SK-N-SH treated with all-trans-retinoic acid at 6 μM for 48 hours (cell line): ENCODE measurements at regions not wholly inside any gene's neighbourhood (a gene's known extent, or its start where the extent isn't known, plus 50 kb on each side); places are given as distances from the start of the nearest gene placed in this dataset.

Experiments used
- ATAC-seq: fragments of 200-7000 bp; cut with Tn5 transposase; 3 replicates; pipeline ENCODE4 v1.9.1; 2020; ENCODE audit warnings: mild to moderate bottlenecking, moderate library complexity
- ARNTL ChIP-seq: fragments of 450-650 bp; formaldehyde crosslinking; IDR thresholded peaks from 2 replicates; pipeline ENCODE4 v1.5.0; 2020; ENCODE audit warnings: low read depth, mild to moderate bottlenecking, moderate library complexity, borderline replicate concordance
- BACH2 ChIP-seq: fragments of 250-450 bp; sonication (Bioruptor Pico); IDR thresholded peaks from 2 replicates; pipeline ENCODE4 v1.9.0; 2021; ENCODE audit warnings: mild to moderate bottlenecking, borderline replicate concordance
- CSDC2 ChIP-seq: fragments of 250-450 bp; sonication (Bioruptor Pico); IDR thresholded peaks from 2 replicates; pipeline ENCODE4 v1.5.0; 2020; ENCODE audit warnings: mild to moderate bottlenecking, moderate library complexity
- ISL1 ChIP-seq: fragments of 250-450 bp; sonication (Bioruptor Pico); IDR thresholded peaks from 2 replicates; pipeline ENCODE4 v2.1.2; 2022; ENCODE audit warnings: mild to moderate bottlenecking, moderate library complexity
- OSR1 ChIP-seq: fragments of 250-450 bp; sonication (Bioruptor Pico); IDR thresholded peaks from 2 replicates; pipeline ENCODE4 v1.8.0; 2022; ENCODE audit warnings: moderate library complexity, mild to moderate bottlenecking, inconsistent platforms
- RARB ChIP-seq: fragments of 250-450 bp; sonication (Bioruptor Pico); IDR thresholded peaks from 2 replicates; pipeline ENCODE4 v1.8.0; 2021; ENCODE audit warnings: mild to moderate bottlenecking, moderate library complexity
- SNAI2 ChIP-seq: fragments of 250-450 bp; sonication (Bioruptor Pico); IDR thresholded peaks from 2 replicates; pipeline ENCODE4 v1.5.0; 2020; ENCODE audit warnings: mild to moderate bottlenecking, moderate library complexity
- TCF4 ChIP-seq: fragments of 250-450 bp; sonication (Bioruptor Pico); IDR thresholded peaks from 2 replicates; pipeline ENCODE4 v1.8.0; 2021; ENCODE audit warnings: mild to moderate bottlenecking, moderate library complexity, borderline replicate concordance
- TOX ChIP-seq: fragments of 250-450 bp; sonication (Bioruptor Pico); IDR thresholded peaks from 2 replicates; pipeline ENCODE4 v1.8.0; 2021; ENCODE audit warnings: mild to moderate bottlenecking, moderate library complexity, borderline replicate concordance
- ZFP3 ChIP-seq: fragments of 250-450 bp; sonication (Bioruptor Pico); IDR thresholded peaks from 2 replicates; pipeline ENCODE4 v1.5.0; 2020; ENCODE audit warnings: mild to moderate bottlenecking, moderate library complexity
- ZNF565 ChIP-seq: fragments of 450-650 bp; formaldehyde crosslinking; conservative IDR thresholded peaks from 2 replicates; pipeline ENCODE4 v1.5.0; 2020; ENCODE audit warnings: low read depth, mild to moderate bottlenecking, moderate library complexity
- ZNF8 ChIP-seq: fragments of 450-650 bp; formaldehyde crosslinking; IDR thresholded peaks from 2 replicates; pipeline ENCODE4 v1.5.0; 2020; ENCODE audit warnings: mild to moderate bottlenecking, moderate library complexity
- TF ChIP-seq, protein P1 (sequence below): fragments of 250-450 bp; sonication (Bioruptor Pico); IDR thresholded peaks from 2 replicates; pipeline ENCODE4 v1.8.0; 2020; ENCODE audit warnings: mild to moderate bottlenecking, moderate library complexity, borderline replicate concordance
- TF ChIP-seq, protein P2 (sequence below): fragments of 250-450 bp; sonication (Bioruptor Pico); IDR thresholded peaks from 2 replicates; pipeline ENCODE4 v1.5.1; 2020; ENCODE audit warnings: low read depth, mild to moderate bottlenecking, moderate library complexity
- TF ChIP-seq, protein P3 (sequence below): fragments of 250-450 bp; sonication (Bioruptor Pico); IDR thresholded peaks from 2 replicates; pipeline ENCODE4 v1.5.1; 2021; ENCODE audit warnings: mild to moderate bottlenecking, moderate library complexity
- TF ChIP-seq, protein P4 (sequence below): fragments of 250-450 bp; sonication (Bioruptor Pico); IDR thresholded peaks from 2 replicates; pipeline ENCODE4 v1.8.0; 2021; ENCODE audit warnings: low read depth, mild to moderate bottlenecking, moderate library complexity, borderline replicate concordance

DNA sequence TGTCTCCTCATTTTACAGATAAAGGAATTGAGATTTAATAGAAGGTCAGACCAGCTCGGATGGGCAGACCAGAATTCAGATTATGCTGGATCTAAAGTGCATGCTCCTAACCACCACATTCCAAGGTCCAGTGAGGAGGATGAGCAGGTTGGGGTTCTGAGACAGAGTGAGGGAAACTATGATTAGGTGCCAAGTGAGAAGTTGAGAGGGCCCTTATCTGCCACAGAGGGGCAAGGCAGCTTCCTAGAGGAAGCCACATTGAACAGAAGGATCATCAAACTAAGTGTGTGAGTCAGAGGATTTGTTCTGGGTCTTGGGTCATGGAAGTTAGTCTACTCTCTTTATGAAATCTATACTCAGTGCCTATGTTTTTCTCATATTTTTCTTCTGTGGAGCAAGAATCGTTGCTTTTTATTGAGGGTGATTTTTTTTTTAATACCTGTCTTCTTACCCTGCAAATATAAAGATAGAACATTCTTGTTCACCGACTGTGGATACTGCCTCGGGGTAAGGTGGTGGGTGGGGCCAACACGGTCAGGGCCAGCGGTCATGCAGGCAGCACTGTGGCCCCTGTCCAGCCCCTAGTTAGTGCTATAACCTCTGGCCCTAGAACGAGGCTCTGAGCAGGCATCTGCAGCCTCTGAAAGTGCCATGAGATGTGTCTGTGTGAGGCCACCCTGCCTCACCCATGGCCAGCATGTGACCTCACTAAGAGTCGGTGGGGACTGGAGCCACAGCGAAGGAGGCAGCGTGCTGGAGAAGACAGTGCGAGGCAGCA, 55.6 kb upstream of the PTHLH start (continued):
- TF ChIP-seq, protein P1, sequence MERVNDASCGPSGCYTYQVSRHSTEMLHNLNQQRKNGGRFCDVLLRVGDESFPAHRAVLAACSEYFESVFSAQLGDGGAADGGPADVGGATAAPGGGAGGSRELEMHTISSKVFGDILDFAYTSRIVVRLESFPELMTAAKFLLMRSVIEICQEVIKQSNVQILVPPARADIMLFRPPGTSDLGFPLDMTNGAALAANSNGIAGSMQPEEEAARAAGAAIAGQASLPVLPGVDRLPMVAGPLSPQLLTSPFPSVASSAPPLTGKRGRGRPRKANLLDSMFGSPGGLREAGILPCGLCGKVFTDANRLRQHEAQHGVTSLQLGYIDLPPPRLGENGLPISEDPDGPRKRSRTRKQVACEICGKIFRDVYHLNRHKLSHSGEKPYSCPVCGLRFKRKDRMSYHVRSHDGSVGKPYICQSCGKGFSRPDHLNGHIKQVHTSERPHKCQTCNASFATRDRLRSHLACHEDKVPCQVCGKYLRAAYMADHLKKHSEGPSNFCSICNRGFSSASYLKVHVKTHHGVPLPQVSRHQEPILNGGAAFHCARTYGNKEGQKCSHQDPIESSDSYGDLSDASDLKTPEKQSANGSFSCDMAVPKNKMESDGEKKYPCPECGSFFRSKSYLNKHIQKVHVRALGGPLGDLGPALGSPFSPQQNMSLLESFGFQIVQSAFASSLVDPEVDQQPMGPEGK, result no peak
- TF ChIP-seq TOX (CRISPR knock-in tag), result no peak

DNA sequence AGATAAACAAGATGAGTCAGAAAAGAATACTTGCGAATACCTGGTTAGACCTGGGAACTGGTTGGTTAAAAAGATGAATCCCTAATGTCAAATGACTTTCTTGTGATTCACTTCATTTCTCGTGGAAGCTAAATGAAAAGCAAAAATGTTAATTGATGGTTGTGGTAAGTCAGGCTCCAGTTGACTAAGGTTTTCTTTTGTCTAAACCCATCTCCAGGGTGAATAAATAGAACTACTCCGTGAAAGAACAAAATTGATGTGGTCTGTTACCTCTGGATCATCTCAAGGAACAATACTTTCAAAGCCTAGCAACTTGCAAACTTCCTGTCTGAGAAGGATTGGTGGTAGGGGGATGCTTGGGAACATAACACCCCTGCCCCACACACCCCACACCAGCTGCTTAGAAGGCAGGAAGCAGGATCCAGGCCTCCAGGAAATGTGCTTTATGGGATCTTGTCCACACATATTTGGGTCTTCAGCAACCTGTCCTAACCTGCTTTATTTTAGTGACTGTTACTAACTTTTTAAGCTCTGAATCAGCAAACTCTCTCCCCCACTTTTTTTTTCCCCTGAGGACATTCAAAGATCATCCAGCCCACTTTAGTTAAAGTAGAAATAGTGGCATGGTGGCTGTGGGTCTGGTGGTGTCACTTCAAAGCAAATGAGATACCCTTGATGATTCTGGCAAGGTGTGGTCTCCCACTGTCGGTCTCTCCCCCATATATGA, 60.4 kb upstream of the PTHLH start:
- TF ChIP-seq, protein P2, sequence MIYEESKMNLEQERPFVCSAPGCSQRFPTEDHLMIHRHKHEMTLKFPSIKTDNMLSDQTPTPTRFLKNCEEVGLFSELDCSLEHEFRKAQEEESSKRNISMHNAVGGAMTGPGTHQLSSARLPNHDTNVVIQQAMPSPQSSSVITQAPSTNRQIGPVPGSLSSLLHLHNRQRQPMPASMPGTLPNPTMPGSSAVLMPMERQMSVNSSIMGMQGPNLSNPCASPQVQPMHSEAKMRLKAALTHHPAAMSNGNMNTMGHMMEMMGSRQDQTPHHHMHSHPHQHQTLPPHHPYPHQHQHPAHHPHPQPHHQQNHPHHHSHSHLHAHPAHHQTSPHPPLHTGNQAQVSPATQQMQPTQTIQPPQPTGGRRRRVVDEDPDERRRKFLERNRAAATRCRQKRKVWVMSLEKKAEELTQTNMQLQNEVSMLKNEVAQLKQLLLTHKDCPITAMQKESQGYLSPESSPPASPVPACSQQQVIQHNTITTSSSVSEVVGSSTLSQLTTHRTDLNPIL, result no peak
- TF ChIP-seq ISL1 (CRISPR knock-in tag), result peak; percentile 66
- ATAC-seq, result peak; percentile 73

DNA sequence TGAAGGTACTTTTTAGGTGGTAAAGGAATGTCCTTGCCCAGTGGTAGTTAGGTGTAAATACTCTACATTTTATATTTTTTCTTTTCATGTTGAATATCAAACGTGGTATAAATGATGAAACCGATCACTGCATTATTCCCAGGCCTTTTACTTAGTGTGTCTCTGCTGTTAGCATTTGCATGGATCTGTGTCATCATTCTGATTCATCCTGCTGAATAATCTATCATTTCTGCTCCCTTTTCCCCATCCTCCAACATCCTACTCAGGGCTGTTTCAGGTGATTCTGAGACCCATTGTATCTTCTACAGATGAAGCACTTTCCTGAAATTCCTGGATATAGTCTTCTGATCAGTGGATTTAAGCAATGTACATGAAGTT, 61.0 kb upstream of the PTHLH start:
- TF ChIP-seq TOX (CRISPR knock-in tag), result no peak
- TF ChIP-seq SNAI2 (CRISPR knock-in tag), result no peak
- TF ChIP-seq ZNF8 (CRISPR knock-in tag), result no peak
- TF ChIP-seq, protein P3, sequence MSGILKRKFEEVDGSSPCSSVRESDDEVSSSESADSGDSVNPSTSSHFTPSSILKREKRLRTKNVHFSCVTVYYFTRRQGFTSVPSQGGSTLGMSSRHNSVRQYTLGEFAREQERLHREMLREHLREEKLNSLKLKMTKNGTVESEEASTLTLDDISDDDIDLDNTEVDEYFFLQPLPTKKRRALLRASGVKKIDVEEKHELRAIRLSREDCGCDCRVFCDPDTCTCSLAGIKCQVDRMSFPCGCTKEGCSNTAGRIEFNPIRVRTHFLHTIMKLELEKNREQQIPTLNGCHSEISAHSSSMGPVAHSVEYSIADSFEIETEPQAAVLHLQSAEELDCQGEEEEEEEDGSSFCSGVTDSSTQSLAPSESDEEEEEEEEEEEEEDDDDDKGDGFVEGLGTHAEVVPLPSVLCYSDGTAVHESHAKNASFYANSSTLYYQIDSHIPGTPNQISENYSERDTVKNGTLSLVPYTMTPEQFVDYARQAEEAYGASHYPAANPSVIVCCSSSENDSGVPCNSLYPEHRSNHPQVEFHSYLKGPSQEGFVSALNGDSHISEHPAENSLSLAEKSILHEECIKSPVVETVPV, result no peak
- no peak for TF ChIP-seq ZNF565 (CRISPR knock-in tag)
- TF ChIP-seq RARB (CRISPR knock-in tag), result no peak
- TF ChIP-seq ZFP3 (CRISPR knock-in tag), result no peak
- TF ChIP-seq, protein P2, result no peak
- no peak for TF ChIP-seq BACH2 (CRISPR knock-in tag)
- TF ChIP-seq OSR1 (CRISPR knock-in tag), result no peak
- no peak for TF ChIP-seq CSDC2 (CRISPR knock-in tag)
- no peak for TF ChIP-seq ARNTL
- TF ChIP-seq, protein P4, sequence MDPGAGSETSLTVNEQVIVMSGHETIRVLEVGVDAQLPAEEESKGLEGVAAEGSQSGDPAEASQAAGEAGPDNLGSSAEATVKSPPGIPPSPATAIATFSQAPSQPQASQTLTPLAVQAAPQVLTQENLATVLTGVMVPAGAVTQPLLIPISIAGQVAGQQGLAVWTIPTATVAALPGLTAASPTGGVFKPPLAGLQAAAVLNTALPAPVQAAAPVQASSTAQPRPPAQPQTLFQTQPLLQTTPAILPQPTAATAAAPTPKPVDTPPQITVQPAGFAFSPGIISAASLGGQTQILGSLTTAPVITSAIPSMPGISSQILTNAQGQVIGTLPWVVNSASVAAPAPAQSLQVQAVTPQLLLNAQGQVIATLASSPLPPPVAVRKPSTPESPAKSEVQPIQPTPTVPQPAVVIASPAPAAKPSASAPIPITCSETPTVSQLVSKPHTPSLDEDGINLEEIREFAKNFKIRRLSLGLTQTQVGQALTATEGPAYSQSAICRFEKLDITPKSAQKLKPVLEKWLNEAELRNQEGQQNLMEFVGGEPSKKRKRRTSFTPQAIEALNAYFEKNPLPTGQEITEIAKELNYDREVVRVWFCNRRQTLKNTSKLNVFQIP (CRISPR knock-in tag), result no peak
- TF ChIP-seq, protein P1, result no peak
- no peak for TF ChIP-seq ISL1 (CRISPR knock-in tag)
- TF ChIP-seq TCF4 (CRISPR knock-in tag), result no peak
- ATAC-seq, result peak; percentile 44; the same call in 1 of the 3 replicates

DNA sequence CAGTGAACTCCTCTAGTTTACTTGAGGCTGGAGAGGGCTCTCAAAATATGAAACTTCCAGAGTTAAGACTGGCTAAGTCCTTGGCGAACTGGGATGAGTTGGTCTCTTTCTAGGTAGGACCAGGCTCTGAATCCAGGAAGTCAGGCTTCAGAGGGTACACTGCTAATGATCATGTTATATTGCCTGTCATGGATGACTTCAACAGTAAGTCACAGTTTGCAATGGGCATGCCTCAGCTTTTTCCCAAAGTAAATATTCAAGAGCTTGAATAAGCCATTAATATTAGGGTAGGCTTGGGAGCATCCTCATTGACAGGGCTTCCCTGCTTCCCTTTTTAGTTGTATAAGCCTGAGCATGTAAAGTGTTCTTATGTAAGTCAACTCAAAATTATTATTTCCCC, 61.7 kb upstream of the PTHLH start:
- no peak for ATAC-seq
- TF ChIP-seq ZNF8 (CRISPR knock-in tag) (no peak), SNAI2 (CRISPR knock-in tag) (no peak), TOX (CRISPR knock-in tag) (no peak), ZNF565 (CRISPR knock-in tag) (no peak), OSR1 (CRISPR knock-in tag) (no peak), ARNTL (no peak)
